Liver (tissue), 7 donors: ENCODE measurements at regions not wholly inside any gene's neighbourhood (a gene's known extent, or its start where the extent isn't known, plus 50 kb on each side); places are given as distances from the start of the nearest gene placed in this dataset.

Experiments used
- DNase-seq: peaks from one replicate; pipeline ENCODE4 v3.0.0-alpha.2; 2017; ENCODE audit warnings: low spot score
- H3K27ac ChIP-seq, 2 donors: one replicate each; pipeline ENCODE4 v1.7.0; 2013; ENCODE audit warnings: inconsistent platforms in 2 of 2, low read length in 2 of 2, control low read depth in 1 of 2, low read depth in 1 of 2, mild to moderate bottlenecking in 1 of 2
- H3K27me3 ChIP-seq, 4 donors: one replicate each; pipeline versions ENCODE4 v1.6.1 to v1.7.0; 2013; ENCODE audit warnings: low read length in 3 of 4, inconsistent platforms in 1 of 4, mild to moderate bottlenecking in 1 of 4, moderate library complexity in 1 of 4; ENCODE audit not compliant: control insufficient read depth in 4 of 4, insufficient read depth in 4 of 4
- H3K36me3 ChIP-seq, 4 donors: one replicate each; pipeline versions ENCODE4 v1.6.1 to v1.7.0; 2013; ENCODE audit warnings: low read length in 3 of 4, mild to moderate bottlenecking in 3 of 4, low read depth in 1 of 4, moderate library complexity in 1 of 4; ENCODE audit not compliant: control insufficient read depth in 4 of 4, insufficient read depth in 3 of 4
- H3K4me1 ChIP-seq, 4 donors: one replicate each; pipeline versions ENCODE4 v1.6.1 to v1.7.0; 2013; ENCODE audit warnings: low read length in 3 of 4, mild to moderate bottlenecking in 3 of 4, moderate library complexity in 1 of 4; ENCODE audit not compliant: control insufficient read depth in 4 of 4, insufficient read depth in 4 of 4
- H3K4me3 ChIP-seq, 3 donors: one replicate each; pipeline versions ENCODE4 v1.6.1 to v1.7.0; 2013; ENCODE audit warnings: low read length in 3 of 3, control low read depth in 1 of 3, low read depth in 1 of 3, mild to moderate bottlenecking in 1 of 3
- H3K9ac ChIP-seq, 2 donors: one replicate each; pipeline ENCODE4 v1.7.0; 2013; ENCODE audit warnings: low read length in 2 of 2, mild to moderate bottlenecking in 2 of 2, moderate library complexity in 2 of 2, control low read depth in 1 of 2, low read depth in 1 of 2
- H3K9me3 ChIP-seq, 4 donors: one replicate each; pipeline versions ENCODE4 v1.6.1 to v1.7.0; 2013; ENCODE audit warnings: low read length in 3 of 4; ENCODE audit not compliant: control insufficient read depth in 4 of 4
- ATF3 ChIP-seq: IDR thresholded peaks from 2 replicates; pipeline ENCODE4 v1.6.1; 2016; ENCODE audit warnings: antibody characterized with exemption
- EGR1 ChIP-seq, 2 donors: IDR thresholded peaks; 2 replicates each; pipeline ENCODE4 v1.6.1; 2016 to 2018; ENCODE audit warnings: antibody characterized with exemption in 2 of 2, low read depth in 2 of 2
- FOXA1 ChIP-seq: IDR thresholded peaks from 2 replicates; pipeline ENCODE4 v1.6.1; 2016; ENCODE audit warnings: antibody characterized with exemption
- FOXA2 ChIP-seq: IDR thresholded peaks from 2 replicates; pipeline ENCODE4 v1.6.1; 2016; ENCODE audit warnings: antibody characterized with exemption
- GABPA ChIP-seq, 2 donors: IDR thresholded peaks in 1 of 2; conservative IDR thresholded peaks in 1 of 2; 2 replicates each; pipeline ENCODE4 v1.6.1; 2016; ENCODE audit warnings: antibody characterized with exemption in 2 of 2, mild to moderate bottlenecking in 1 of 2, moderate library complexity in 1 of 2
- HNF4A ChIP-seq, 2 donors: conservative IDR thresholded peaks; 2 replicates each; pipeline ENCODE4 v1.6.1; 2016; ENCODE audit warnings: antibody characterized with exemption in 2 of 2, mild to moderate bottlenecking in 2 of 2
- HNF4G ChIP-seq: IDR thresholded peaks from 2 replicates; pipeline ENCODE4 v1.6.1; 2016; ENCODE audit warnings: antibody characterized with exemption
- MAX ChIP-seq: IDR thresholded peaks from 2 replicates; pipeline ENCODE4 v1.6.1; 2016; ENCODE audit warnings: antibody characterized with exemption
- NR2F2 ChIP-seq: IDR thresholded peaks from 2 replicates; pipeline ENCODE4 v1.6.1; 2016; ENCODE audit warnings: antibody characterized with exemption
- RAD21 ChIP-seq, 2 donors: IDR thresholded peaks; 2 replicates each; pipeline ENCODE4 v1.6.1; 2016; ENCODE audit warnings: antibody characterized with exemption in 2 of 2, mild to moderate bottlenecking in 2 of 2
- REST ChIP-seq: IDR thresholded peaks from 2 replicates; pipeline ENCODE4 v1.6.1; 2016; ENCODE audit warnings: antibody characterized with exemption, mild to moderate bottlenecking
- RXRA ChIP-seq, 2 donors: IDR thresholded peaks; 2 replicates each; pipeline ENCODE4 v1.6.1; 2017 to 2018; ENCODE audit warnings: antibody characterized with exemption in 2 of 2, mild to moderate bottlenecking in 1 of 2
- SP1 ChIP-seq: IDR thresholded peaks from 2 replicates; pipeline ENCODE4 v1.6.1; 2018; ENCODE audit warnings: antibody characterized with exemption, mild to moderate bottlenecking
- TAF1 ChIP-seq: conservative IDR thresholded peaks from 2 replicates; pipeline ENCODE4 v1.6.1; 2016; ENCODE audit warnings: antibody characterized with exemption, mild to moderate bottlenecking
- YY1 ChIP-seq: IDR thresholded peaks from 2 replicates; pipeline ENCODE4 v1.6.1; 2016; ENCODE audit warnings: antibody characterized with exemption, mild to moderate bottlenecking
- ZBTB33 ChIP-seq: IDR thresholded peaks from 2 replicates; pipeline ENCODE4 v1.6.1; 2016; ENCODE audit warnings: antibody characterized with exemption
- WGBS: extraction: QIAGEN DNeasy Blood & Tissue Kit; methylation state at CpG from one replicate; pipeline ENCODE4 v1.1.7; 2013; 5-methylcytosine and 5-hydroxymethylcytosine counted together
- donor health status: healthy.
- donor health status: healthy.
- donor health status: healthy.
- donor health status: healthy.

- 71% methylated on average over 3 of the region's 3 CpGs for WGBS
- no peak for DNase-seq
Measured at GRCh38 chr9:73869264-73869663, 627.9 kb upstream of the RORB start.

GRCh38 chr9:73871636-73872035, 625.5 kb upstream of the RORB start:
- Histone ChIP-seq H3K36me3 (no peaks in the 10 kb centered on the region), H3K27ac (no peak overlapping the region), H3K27me3 (peaks cover 0 to 2% (median 0%) of the 10 kb centered on the region in 4 donors), H3K4me3 (no peak overlapping the region), H3K9me3 (no peaks in the 10 kb centered on the region), H3K4me1 (no peaks in the 10 kb centered on the region), H3K9ac (no peak overlapping the region)
- no peak for TF ChIP-seq ZBTB33
- TF ChIP-seq GABPA (IDR thresholded peaks at IDR 0.05 in 1 of 2, conservative IDR thresholded peaks at IDR 0.05 in 1 of 2) = no peak
- no peak for TF ChIP-seq HNF4A (conservative IDR thresholded peaks at IDR 0.05)
- no peak for TF ChIP-seq RXRA (IDR thresholded peaks at IDR 0.05)
- no peak for TF ChIP-seq TAF1
- TF ChIP-seq NR2F2 = no peak
- 84% methylated on average over 4 of the region's 4 CpGs for WGBS
- no peak for DNase-seq

More at GRCh38 chr9:73869264-73869663, 627.9 kb upstream of the RORB start:
- Histone ChIP-seq H3K27ac (no peak overlapping the region), H3K9ac (no peak overlapping the region), H3K4me1 (no peaks in the 10 kb centered on the region), H3K4me3 (no peak overlapping the region), H3K9me3 (no peaks in the 10 kb centered on the region), H3K36me3 (no peaks in the 10 kb centered on the region), H3K27me3 (peaks cover 0 to 2% (median 0%) of the 10 kb centered on the region in 4 donors)
- TF ChIP-seq REST (no peak), GABPA (IDR thresholded peaks at IDR 0.05 in 1 of 2, conservative IDR thresholded peaks at IDR 0.05 in 1 of 2) (no peak), EGR1 (IDR thresholded peaks at IDR 0.05; ENCODE audit: low read depth in 2 of 2) (no peak), HNF4A (conservative IDR thresholded peaks at IDR 0.05) (no peak), HNF4G (no peak), NR2F2 (no peak), MAX (no peak)

GRCh38 chr9:73872701-73873100, 624.4 kb upstream of the RORB start:
- 89% methylated on average over 6 of the region's 6 CpGs for WGBS
- no peak for DNase-seq

More at GRCh38 chr9:73872701-73873100, 624.4 kb upstream of the RORB start:
- Histone ChIP-seq H3K9me3 (no peaks in the 10 kb centered on the region), H3K9ac (no peak overlapping the region), H3K27me3 (peaks cover 0 to 2% (median 0%) of the 10 kb centered on the region in 4 donors), H3K36me3 (no peaks in the 10 kb centered on the region), H3K4me3 (no peak overlapping the region), H3K4me1 (no peaks in the 10 kb centered on the region), H3K27ac (no peak overlapping the region)
- TF ChIP-seq HNF4G = no peak
- TF ChIP-seq RXRA (IDR thresholded peaks at IDR 0.05) = no peak
- no peak for TF ChIP-seq SP1
- no peak for TF ChIP-seq REST
- TF ChIP-seq EGR1 (IDR thresholded peaks at IDR 0.05; ENCODE audit: low read depth in 2 of 2) = no peak
- no peak for TF ChIP-seq FOXA1
- no peak for TF ChIP-seq ZBTB33
- TF ChIP-seq FOXA2 = no peak
- no peak for TF ChIP-seq ATF3
- no peak for TF ChIP-seq RAD21 (IDR thresholded peaks at IDR 0.05)
- TF ChIP-seq NR2F2 = no peak
- TF ChIP-seq TAF1 = no peak
- no peak for TF ChIP-seq GABPA (IDR thresholded peaks at IDR 0.05 in 1 of 2, conservative IDR thresholded peaks at IDR 0.05 in 1 of 2)
- no peak for TF ChIP-seq YY1
